IMR-90 (cell line): ENCODE measurements at regions not wholly inside any gene's neighbourhood (a gene's known extent, or its start where the extent isn't known, plus 50 kb on each side); places are given as distances from the start of the nearest gene placed in this dataset.
"Not testable (repeated sequence)": the region's sequence is repeated elsewhere in the genome, so short reads cannot be mapped to it uniquely, and the experiment has no call there.

Experiments
- ATAC-seq: fragments of 200-7000 bp; cut with Tn5 transposase; 2 replicates; pipeline ENCODE4 v1.9.1; 2020; ENCODE audit warnings: low read depth, mild to moderate bottlenecking, moderate library complexity
- BruUV-seq: library from RNA; stranded (reverse); fragments of 400-500 nt; replicated peaks from 2 replicates; lab custom pipeline; 2021; lab: Mats Ljungman, UMichigan
- CTCF ChIA-PET: fragments of 300-600 bp; formaldehyde crosslinking; extraction: SDS; loops from one replicate; lab custom pipeline; 2021; ENCODE audit warnings: antibody characterized with exemption; lab: Yijun Ruan, JAX
- POLR2A ChIA-PET: fragments of 300-600 bp; sonication (Branson Sonifier 250); formaldehyde crosslinking; loops from one replicate; lab custom pipeline; 2022; ENCODE audit warnings: antibody characterized with exemption; ENCODE audit not compliant: unreplicated experiment; lab: Charles Lee
- DNase-seq: peaks from one replicate; pipeline ENCODE4 v3.0.0; 2013
- H2AFZ ChIP-seq: replicated peaks from 2 replicates; pipeline ENCODE3; 2013; ENCODE audit warnings: low read length, mild to moderate bottlenecking; ENCODE audit not compliant: poor library complexity
- H2AK5ac ChIP-seq: 2 replicates; pipeline ENCODE4 v1.6.1; 2013; ENCODE audit warnings: low read depth, low read length, inconsistent platforms
- H2AK9ac ChIP-seq: replicated peaks from 2 replicates; pipeline ENCODE3; 2013; ENCODE audit warnings: mild to moderate bottlenecking, low read depth, low read length, moderate library complexity; ENCODE audit not compliant: poor library complexity
- H2BK120ac ChIP-seq: 2 replicates; pipeline ENCODE4 v1.6.1; 2013; ENCODE audit warnings: low read depth, low read length, inconsistent platforms
- H2BK15ac ChIP-seq: 3 replicates; pipeline ENCODE4 v1.6.1; 2013; ENCODE audit warnings: low read depth, low read length, inconsistent platforms
- H2BK20ac ChIP-seq: 2 replicates; pipeline ENCODE4 v1.6.1; 2013; ENCODE audit warnings: low read depth, mild to moderate bottlenecking, inconsistent platforms, low read length, moderate library complexity
- H2BK5ac ChIP-seq: 2 replicates; pipeline ENCODE4 v1.6.1; 2013; ENCODE audit warnings: mild to moderate bottlenecking, low read depth, low read length, inconsistent platforms; ENCODE audit not compliant: poor library complexity, severe bottlenecking
- H3K14ac ChIP-seq: replicated peaks from 2 replicates; pipeline ENCODE4 v1.6.1; 2013; ENCODE audit warnings: low read depth, low read length, inconsistent platforms
- H3K18ac ChIP-seq: 2 replicates; pipeline ENCODE4 v1.6.1; 2013; ENCODE audit warnings: low read depth, low read length, control low read depth
- H3K23ac ChIP-seq: 2 replicates; pipeline ENCODE4 v1.6.1; 2013; ENCODE audit warnings: low read depth, low read length, inconsistent platforms
- H3K27ac ChIP-seq: 2 replicates; pipeline ENCODE4 v1.5.1; 2013; ENCODE audit warnings: mild to moderate bottlenecking, control low read depth, low read length; ENCODE audit not compliant: insufficient read depth
- H3K27me3 ChIP-seq: 2 replicates; pipeline ENCODE4 v1.6.1; 2013; ENCODE audit warnings: low read length; ENCODE audit not compliant: control insufficient read depth, insufficient read depth
- H3K36me3 ChIP-seq: 2 replicates; pipeline ENCODE4 v1.6.1; 2013; ENCODE audit warnings: low read length, mixed read lengths; ENCODE audit not compliant: control insufficient read depth, insufficient read depth
- H3K4ac ChIP-seq: 2 replicates; pipeline ENCODE4 v1.6.1; 2013; ENCODE audit warnings: low read depth, low read length, inconsistent platforms
- H3K4me1 ChIP-seq: 2 replicates; pipeline ENCODE4 v1.6.1; 2013; ENCODE audit warnings: low read length, mixed read lengths; ENCODE audit not compliant: control insufficient read depth, insufficient read depth
- H3K4me2 ChIP-seq: 2 replicates; pipeline ENCODE4 v1.6.1; 2013; ENCODE audit warnings: low read depth, mild to moderate bottlenecking, control low read depth, low read length, moderate library complexity
- H3K4me3 ChIP-seq: 2 replicates; pipeline ENCODE4 v1.5.1; 2013; ENCODE audit warnings: low read depth, mild to moderate bottlenecking, control low read depth, low read length, moderate library complexity; ENCODE audit not compliant: insufficient read depth
- H3K56ac ChIP-seq: 2 replicates; pipeline ENCODE4 v1.6.1; 2013; ENCODE audit warnings: low read length, inconsistent platforms; ENCODE audit not compliant: insufficient read depth; ENCODE audit errors: extremely low read depth
- H3K79me1 ChIP-seq, 2 experiments: 2 replicates each; pipeline ENCODE4 v1.6.1; 2013; ENCODE audit warnings: low read length in 2 of 2, inconsistent platforms in 1 of 2, low read depth in 1 of 2
- H3K9ac ChIP-seq: 2 replicates; pipeline ENCODE4 v1.6.1; 2013; ENCODE audit warnings: low read depth, low read length, control low read depth
- H3K9me1 ChIP-seq: 2 replicates; pipeline ENCODE4 v1.6.1; 2013; ENCODE audit warnings: low read length, inconsistent platforms; ENCODE audit not compliant: insufficient read depth
- H3K9me3 ChIP-seq: 2 replicates; pipeline ENCODE4 v1.6.1; 2013; ENCODE audit warnings: low read length; ENCODE audit not compliant: control insufficient read depth, insufficient read depth
- H4K20me1 ChIP-seq: 2 replicates; pipeline ENCODE4 v1.6.1; 2013; ENCODE audit warnings: low read length, inconsistent platforms; ENCODE audit not compliant: insufficient read depth
- H4K5ac ChIP-seq: 2 replicates; pipeline ENCODE4 v1.6.1; 2013; ENCODE audit warnings: mild to moderate bottlenecking, low read depth, low read length, control low read depth
- H4K8ac ChIP-seq, 2 experiments: 2 replicates each; pipeline ENCODE4 v1.6.1; 2013; ENCODE audit warnings: low read depth in 2 of 2, low read length in 2 of 2, control low read depth in 1 of 2, inconsistent platforms in 1 of 2
- H4K91ac ChIP-seq: 2 replicates; pipeline ENCODE4 v1.6.1; 2013; ENCODE audit warnings: low read depth, low read length, inconsistent platforms; ENCODE audit not compliant: insufficient read depth
- WGBS, 2 experiments: methylation state at CpG; one replicate each; pipeline versions ENCODE4 v1.1.5 to v1.1.7; 2013; ENCODE audit warnings: missing lambda C conversion rate in 2 of 2; ENCODE audit not compliant: insufficient read length in 1 of 2; ENCODE audit errors: extremely low coverage in 2 of 2; 5-methylcytosine and 5-hydroxymethylcytosine counted together
- dilution Hi-C: fragments of 300-500 bp; cut with HindIII; formaldehyde crosslinking; loops from one replicate; pipeline ENCODE4 v1.14.3; 2018; ENCODE audit warnings: low sequenced_read_pairs; ENCODE audit not compliant: unreplicated experiment
- in situ Hi-C: fragments of 300-500 bp; cut with MboI; formaldehyde crosslinking; loops from 3 replicates; pipeline ENCODE4 v1.14.3; 2019; ENCODE audit warnings: low sequenced_read_pairs, inconsistent platforms, mixed read lengths
- intact Hi-C: fragments of 100-400 bp; cut with micrococcal nuclease; formaldehyde crosslinking; loops from 2 replicates; pipeline ENCODE4 v1.10.0; 2022

DNA sequence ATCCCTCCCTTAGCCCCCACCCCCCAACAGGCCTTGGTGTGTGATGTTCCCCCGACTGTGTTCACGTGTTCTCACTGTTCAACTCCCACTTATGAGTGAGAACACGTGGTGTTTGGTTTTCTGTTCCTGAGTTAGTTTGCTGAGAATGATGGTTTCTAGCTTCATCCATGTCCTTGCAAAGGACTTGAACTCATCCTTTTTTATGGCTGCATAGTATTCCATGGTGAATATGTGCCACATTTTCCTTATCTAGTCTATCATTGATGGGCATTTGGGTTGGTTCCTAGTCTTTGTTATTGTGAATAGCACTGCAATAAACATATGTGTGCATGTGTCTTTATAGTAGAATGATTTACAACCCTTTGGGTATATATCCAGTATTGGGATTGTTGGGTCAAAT lies 330.4 kb downstream of the OMA1 start:
- H4K20me1 ChIP-seq, H3K9ac ChIP-seq, H3K27ac ChIP-seq, H3K9me3 ChIP-seq, H4K5ac ChIP-seq, DNase-seq, H3K36me3 ChIP-seq, H3K14ac ChIP-seq, dilution Hi-C loops, H2BK120ac ChIP-seq, H3K23ac ChIP-seq, H2BK15ac ChIP-seq, H3K4ac ChIP-seq, H4K91ac ChIP-seq, intact Hi-C loops, H4K8ac ChIP-seq, H2AK9ac ChIP-seq, POLR2A ChIA-PET, H3K56ac ChIP-seq, ATAC-seq, H2AK5ac ChIP-seq, H2BK5ac ChIP-seq, BruUV-seq, H3K4me1 ChIP-seq, H3K9me1 ChIP-seq, H3K4me3 ChIP-seq, H2BK20ac ChIP-seq, H3K79me1 ChIP-seq, H3K18ac ChIP-seq, CTCF ChIA-PET, H2AFZ ChIP-seq, H3K4me2 ChIP-seq, H3K27me3 ChIP-seq, in situ Hi-C loops: not testable (repeated sequence)
- no CpG with 5 or more reads among the region's 3 CpGs for WGBS, 2 experiments
